CD1c-positive myeloid dendritic cell (primary cell): ENCODE measurements at regions not wholly inside any gene's neighbourhood (a gene's known extent, or its start where the extent isn't known, plus 50 kb on each side); places are given as distances from the start of the nearest gene placed in this dataset.
"Not testable (repeated sequence)": the region's sequence is repeated elsewhere in the genome, so short reads cannot be mapped to it uniquely, and the experiment has no call there.

Experiments used
- DNase-seq: peaks from one replicate; pipeline ENCODE4 v3.0.0-alpha.2; 2016; ENCODE audit errors: extremely low spot score

- DNase-seq, result no peak
Observed at GRCh38 chr4:81375745-81376144, 96.0 kb downstream of the RASGEF1B start.

DNA sequence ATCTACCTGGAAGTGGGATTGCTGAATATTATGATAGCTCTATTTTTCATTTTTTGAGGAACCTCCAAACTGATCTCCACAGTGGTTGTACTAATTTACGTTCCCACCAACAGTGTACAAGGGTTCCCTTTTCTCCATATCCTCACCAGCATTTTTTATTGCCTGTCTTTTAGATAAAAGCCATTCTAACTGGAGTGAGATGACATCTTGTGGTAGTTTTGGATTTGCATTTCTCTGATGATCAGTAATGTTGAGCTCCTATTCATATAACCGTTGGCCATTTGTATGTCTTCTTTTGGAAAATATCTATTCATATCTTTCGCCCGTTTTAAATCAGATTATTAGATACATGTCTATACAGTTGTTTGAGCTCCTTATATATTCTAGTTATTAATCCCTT, 101.8 kb downstream of the RASGEF1B start:
- no peak for DNase-seq

- DNase-seq, result no peak
Observed at GRCh38 chr4:81366779-81367178, 104.9 kb downstream of the RASGEF1B start.

- no peak for DNase-seq
Observed at GRCh38 chr4:81360737-81361136, 111.0 kb downstream of the RASGEF1B start.

DNA sequence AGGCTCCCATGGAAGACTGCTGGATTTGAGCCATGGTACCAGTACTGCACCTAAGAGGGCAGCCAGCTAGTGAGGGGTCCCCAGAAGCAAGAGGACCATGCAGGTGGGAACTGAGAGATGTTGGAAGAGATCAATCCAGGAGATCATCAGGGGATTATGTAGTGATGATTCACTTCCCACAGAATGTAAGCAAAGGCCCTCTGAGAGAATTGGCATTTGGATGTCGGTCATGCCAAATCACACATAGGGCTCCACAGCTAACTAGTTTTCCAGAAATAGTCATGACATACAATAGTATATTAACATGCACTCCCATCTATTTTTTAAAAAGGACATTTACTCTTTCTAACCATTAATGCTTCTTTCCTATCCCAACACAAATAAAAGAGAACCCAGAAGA, 112.5 kb downstream of the RASGEF1B start:
- DNase-seq, result no peak

GRCh38 chr4:81358154-81358553, 113.6 kb downstream of the RASGEF1B start:
- DNase-seq, result no peak

DNA sequence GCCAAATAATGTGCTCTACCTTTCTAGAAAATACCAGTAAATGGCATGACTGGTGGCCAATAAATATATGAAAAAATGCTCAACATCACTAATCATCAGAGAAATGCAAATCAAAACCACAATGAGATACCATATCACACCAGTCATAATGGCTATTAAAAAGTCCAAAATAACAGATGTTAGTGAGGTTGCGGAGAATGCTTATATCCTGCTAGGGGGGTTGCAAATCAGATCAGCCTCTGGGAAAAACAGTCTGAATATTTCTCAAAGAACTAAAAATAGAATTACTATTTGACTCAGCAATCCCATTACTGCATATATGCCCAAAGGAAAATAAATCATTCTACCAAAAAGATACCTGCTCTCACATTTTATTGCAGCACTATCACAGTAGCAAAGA, 115.1 kb downstream of the RASGEF1B start:
- DNase-seq, result no peak

- DNase-seq, result no peak
Observed at GRCh38 chr4:81355136-81355535, 116.6 kb downstream of the RASGEF1B start.

DNA sequence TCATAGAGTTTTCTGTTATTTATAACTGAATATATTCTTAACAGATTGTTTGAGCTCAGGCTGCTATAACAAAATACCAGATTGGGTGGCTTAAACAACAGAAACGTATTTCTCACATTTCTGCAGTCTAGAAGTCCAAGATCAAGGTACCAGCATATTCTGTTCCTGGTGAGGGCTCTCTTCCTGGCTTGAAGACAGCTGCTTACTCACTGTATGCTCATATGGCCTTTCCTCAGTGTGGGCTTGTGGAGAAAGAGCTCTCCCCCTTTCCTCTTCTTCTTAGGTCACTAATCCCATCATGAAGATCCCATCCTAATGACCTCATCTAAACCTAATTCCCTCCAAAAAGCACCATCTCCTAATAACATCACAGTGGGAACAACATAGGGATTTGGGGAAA, 117.8 kb downstream of the RASGEF1B start:
- DNase-seq, result no peak

- no peak for DNase-seq
Observed at GRCh38 chr4:81352446-81352835, 119.3 kb downstream of the RASGEF1B start.

GRCh38 chr4:81351654-81352445, 119.9 kb downstream of the RASGEF1B start:
- DNase-seq, result peak; percentile 66

DNA sequence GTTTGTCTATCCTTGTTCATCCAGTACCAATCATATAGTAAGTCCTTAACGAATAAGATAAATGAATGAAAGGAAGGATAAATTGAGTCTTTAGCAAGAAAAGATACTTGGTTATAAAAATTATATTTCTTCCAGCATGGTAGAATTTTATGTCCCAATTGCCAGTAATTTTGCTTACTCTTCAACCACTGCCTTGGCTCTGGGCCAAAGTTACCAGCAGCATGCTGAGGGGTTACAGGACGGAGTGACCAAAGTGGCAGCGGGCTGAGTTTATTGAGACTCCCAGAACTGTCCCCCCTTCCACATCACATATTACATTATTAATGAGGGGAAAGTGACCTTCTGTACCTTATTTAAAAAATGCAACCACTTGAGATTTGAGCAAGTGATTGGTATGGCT, 121.7 kb downstream of the RASGEF1B start:
- no peak for DNase-seq

DNA sequence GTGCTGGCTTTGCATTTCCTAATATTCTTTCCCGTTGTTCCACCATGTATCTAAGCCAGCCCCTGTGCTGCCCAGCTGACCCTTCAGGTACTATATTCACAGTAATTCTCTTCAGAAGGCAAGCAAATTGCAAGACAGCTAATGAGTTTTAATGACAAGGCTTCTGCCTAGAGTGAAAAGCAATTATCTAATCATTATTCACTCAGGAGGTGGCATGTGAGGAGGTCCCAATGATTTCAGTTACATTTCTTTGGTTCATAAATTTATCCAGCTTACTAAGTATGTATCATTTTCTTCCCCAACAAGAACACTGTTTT, 123.0 kb downstream of the RASGEF1B start:
- DNase-seq, result no peak

DNA sequence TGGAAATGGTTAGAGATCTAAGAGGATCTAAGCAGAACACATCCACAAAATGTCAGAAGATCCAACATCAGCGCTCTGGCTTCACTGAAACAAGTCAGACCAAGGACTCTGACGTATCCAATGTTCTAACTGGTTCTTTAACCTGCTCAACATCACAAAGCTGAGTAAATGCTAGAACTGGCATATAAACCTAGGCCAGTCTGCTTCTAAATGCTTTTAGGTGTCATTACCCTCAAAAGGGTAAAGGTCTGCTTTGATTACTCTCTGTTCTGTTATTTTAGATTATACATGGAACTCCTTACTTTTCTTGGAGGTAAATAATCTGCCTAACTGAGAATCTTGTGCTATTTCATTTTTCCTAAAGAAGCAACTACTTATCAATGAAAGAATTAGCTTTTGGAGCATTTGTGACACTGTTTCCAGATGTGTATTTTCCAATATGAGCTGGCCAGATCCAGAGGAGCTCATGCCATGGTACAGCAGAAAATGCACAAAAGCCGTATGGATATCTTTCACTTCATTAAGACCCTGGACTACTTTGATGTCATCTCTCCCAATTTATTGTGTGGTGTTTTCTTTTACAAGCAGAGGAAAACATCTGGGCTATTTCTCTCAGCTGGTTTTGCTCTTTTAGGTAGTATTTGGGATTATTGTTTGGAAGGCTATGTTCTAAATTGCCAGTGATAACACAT, 123.5 kb downstream of the RASGEF1B start:
- no peak for DNase-seq

GRCh38 chr4:81346719-81347118, 125.0 kb downstream of the RASGEF1B start:
- DNase-seq, result no peak

- DNase-seq, result no peak
Observed at GRCh38 chr4:81343536-81343935, 128.2 kb downstream of the RASGEF1B start.

- DNase-seq, result no peak
Observed at GRCh38 chr4:81343046-81343445, 128.0 kb upstream of the PRKG2 start.

DNA sequence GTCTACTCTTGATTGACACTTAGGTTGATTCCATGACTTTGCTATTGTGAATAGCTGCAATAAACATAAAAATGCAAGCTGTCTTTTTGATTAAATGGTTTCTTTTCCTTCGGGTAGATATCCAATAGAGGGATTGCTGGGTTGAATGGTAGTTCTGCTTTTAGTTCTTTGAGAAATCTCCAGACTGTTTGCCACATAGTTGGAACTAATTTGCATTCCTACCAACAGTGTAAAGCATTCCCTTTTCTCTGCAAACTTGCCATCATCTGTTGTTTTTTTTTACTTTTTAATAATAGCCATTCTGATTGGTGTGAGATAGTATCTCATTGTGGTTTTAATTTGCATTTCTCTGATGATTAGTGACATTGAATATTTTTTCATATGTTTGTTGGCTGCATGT, 122.2 kb upstream of the PRKG2 start:
- DNase-seq, result no peak

- no peak for DNase-seq
Observed at GRCh38 chr4:81335122-81335912, 120.3 kb upstream of the PRKG2 start.

DNA sequence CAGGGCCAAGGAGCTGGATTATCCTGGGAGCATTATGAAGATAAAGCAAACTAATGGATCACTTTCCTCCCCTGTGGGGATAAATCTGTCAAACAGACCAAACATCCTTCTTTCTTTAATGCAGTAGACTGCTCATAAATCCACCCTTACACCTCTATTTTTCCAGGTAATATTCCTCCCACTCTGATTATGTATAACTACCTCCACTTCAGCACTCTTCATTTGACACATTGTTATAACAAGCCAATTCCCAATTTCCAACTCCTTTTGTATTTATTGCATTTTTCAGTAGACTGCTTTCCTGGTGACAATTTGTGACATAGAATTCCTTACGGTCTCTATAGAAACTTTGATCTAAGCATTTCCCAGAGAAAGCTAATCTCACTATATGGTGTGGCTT, 115.0 kb upstream of the PRKG2 start:
- no peak for DNase-seq

DNA sequence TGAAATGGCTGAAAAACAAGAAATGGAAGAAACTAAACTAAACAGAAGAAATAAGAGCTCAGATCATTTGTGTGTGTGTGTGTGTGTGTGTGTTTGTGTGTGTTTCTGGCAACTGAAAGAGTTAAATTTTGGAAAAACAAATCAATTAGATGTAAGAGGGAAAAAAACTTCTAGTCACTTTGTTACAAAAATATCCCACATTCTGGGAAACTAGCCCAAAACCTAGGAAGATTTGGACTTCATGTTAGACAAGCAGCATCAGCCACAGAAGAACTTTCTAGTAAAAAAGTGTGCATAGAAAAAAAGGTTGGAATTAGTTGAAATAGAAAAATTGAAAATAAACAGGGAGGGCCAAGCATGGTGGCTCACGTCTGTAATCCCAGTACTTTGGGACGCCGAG, 111.6 kb upstream of the PRKG2 start:
- no peak for DNase-seq

GRCh38 chr4:81324594-81324993, 109.6 kb upstream of the PRKG2 start:
- DNase-seq, result not testable (repeated sequence)

DNA sequence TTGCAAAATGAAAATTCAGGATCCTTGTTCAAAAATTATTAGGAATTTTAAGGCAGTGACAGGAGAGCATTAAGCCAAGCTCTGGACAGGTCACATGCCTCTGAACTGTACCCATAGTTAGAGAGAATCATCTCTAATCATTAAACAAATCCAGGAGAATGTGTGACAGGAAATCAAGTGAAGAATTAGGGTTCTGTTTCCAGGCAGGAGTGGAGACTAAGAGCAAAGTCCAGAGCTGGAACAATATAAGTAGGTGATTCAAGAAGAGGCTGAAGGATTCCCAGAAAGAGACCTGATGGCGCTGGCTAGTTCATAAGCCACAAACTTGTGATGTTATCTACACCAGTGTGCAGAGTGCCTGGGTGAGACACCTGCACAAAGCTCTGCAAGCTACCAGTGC, 104.6 kb upstream of the PRKG2 start:
- DNase-seq, result no peak
